Cardiac muscle cell (in vitro differentiated cells and primary cell): ENCODE measurements at regions not wholly inside any gene's neighbourhood (a gene's known extent, or its start where the extent isn't known, plus 50 kb on each side); places are given as distances from the start of the nearest gene placed in this dataset.
A peak's percentile ranks its signal among the peaks of the same experiment; 100 is the strongest.

ENCODE experiments used
- DNase-seq, 2 donors: peaks; one replicate each; pipeline versions ENCODE4 v3.0.0 to v3.0.0-alpha.2; 2010 to 2017; ENCODE audit warnings: low read depth in 1 of 2, low spot score in 1 of 2
- H3K27ac ChIP-seq: fragments of 200-600 bp; sonication (generic); 2 replicates; pipeline ENCODE4 v1.5.1; 2016
- H3K27me3 ChIP-seq: fragments of 200-600 bp; sonication (generic); 2 replicates; pipeline ENCODE4 v1.6.0; 2016; ENCODE audit warnings: control low read depth
- H3K36me3 ChIP-seq: fragments of 200-600 bp; sonication (generic); 2 replicates; pipeline ENCODE4 v1.5.1; 2016; ENCODE audit warnings: control low read depth
- H3K4me1 ChIP-seq: fragments of 200-600 bp; sonication (generic); 2 replicates; pipeline ENCODE4 v1.8.1; 2017; ENCODE audit warnings: low read depth, mild to moderate bottlenecking, mixed run types
- H3K4me3 ChIP-seq: fragments of 200-600 bp; sonication (generic); 2 replicates; pipeline ENCODE4 v1.5.1; 2016; ENCODE audit warnings: mild to moderate bottlenecking
- H3K9me3 ChIP-seq: fragments of 200-600 bp; sonication (generic); 2 replicates; pipeline ENCODE4 v1.5.1; 2017; ENCODE audit warnings: low read depth, mild to moderate bottlenecking, control low read depth
- TF ChIP-seq, protein P1 (sequence below): IDR thresholded peaks from 2 replicates; pipeline ENCODE4 v1.5.1; 2012; ENCODE audit warnings: low read depth, mild to moderate bottlenecking, low read length

GRCh38 chr9:105921057-105921726 lies 226.9 kb downstream of the TMEM38B start:
- H3K9me3 ChIP-seq: no peaks in the 10 kb centered on the region
- H3K36me3 ChIP-seq: no peaks in the 10 kb centered on the region
- H3K27me3 ChIP-seq: no peaks in the 10 kb centered on the region
- TF ChIP-seq, protein P1, sequence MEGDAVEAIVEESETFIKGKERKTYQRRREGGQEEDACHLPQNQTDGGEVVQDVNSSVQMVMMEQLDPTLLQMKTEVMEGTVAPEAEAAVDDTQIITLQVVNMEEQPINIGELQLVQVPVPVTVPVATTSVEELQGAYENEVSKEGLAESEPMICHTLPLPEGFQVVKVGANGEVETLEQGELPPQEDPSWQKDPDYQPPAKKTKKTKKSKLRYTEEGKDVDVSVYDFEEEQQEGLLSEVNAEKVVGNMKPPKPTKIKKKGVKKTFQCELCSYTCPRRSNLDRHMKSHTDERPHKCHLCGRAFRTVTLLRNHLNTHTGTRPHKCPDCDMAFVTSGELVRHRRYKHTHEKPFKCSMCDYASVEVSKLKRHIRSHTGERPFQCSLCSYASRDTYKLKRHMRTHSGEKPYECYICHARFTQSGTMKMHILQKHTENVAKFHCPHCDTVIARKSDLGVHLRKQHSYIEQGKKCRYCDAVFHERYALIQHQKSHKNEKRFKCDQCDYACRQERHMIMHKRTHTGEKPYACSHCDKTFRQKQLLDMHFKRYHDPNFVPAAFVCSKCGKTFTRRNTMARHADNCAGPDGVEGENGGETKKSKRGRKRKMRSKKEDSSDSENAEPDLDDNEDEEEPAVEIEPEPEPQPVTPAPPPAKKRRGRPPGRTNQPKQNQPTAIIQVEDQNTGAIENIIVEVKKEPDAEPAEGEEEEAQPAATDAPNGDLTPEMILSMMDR: no peak
- peak in 1 of 2 donors; percentile 3 for DNase-seq
- H3K4me1 ChIP-seq: peaks cover 7% of the 10 kb centered on the region
- H3K4me3 ChIP-seq: no peak overlapping the region
- no peak overlapping the region for H3K27ac ChIP-seq

DNA sequence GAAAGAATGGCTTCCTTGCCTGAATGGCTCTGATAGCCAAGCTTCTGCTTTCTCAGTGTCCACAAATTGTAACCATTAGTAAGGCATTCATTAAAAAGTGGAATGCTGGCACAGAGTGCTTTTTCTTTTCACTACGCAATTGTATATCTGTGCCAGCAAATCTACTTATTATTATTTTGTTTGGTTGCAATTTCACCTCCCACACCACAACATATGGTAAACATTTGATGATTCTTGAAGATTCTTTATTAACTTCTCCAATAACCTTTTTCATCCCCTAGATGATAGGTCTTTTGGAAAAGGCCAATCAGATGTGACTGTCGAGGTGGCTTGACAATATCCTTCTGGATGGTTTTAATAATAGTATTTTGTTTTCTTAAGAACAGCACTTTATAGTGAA lies 234.1 kb downstream of the TMEM38B start:
- no peak overlapping the region for H3K4me3 ChIP-seq
- H3K4me1 ChIP-seq: peaks cover 25% of the 10 kb centered on the region
- H3K9me3 ChIP-seq: no peaks in the 10 kb centered on the region
- H3K36me3 ChIP-seq: no peaks in the 10 kb centered on the region
- TF ChIP-seq, protein P1: no peak
- H3K27me3 ChIP-seq: no peaks in the 10 kb centered on the region
- no peak for DNase-seq
- no peak overlapping the region for H3K27ac ChIP-seq

GRCh38 chr9:105930011-105930627 lies 235.8 kb downstream of the TMEM38B start:
- Histone ChIP-seq H3K4me1 (peaks cover 25% of the 10 kb centered on the region), H3K4me3 (no peak overlapping the region), H3K27me3 (no peaks in the 10 kb centered on the region), H3K27ac (peak overlapping the region; percentile 58), H3K9me3 (no peaks in the 10 kb centered on the region), H3K36me3 (no peaks in the 10 kb centered on the region)
- DNase-seq: peak in 1 of 2 donors; percentile 63
- TF ChIP-seq, protein P1: no peak

DNA sequence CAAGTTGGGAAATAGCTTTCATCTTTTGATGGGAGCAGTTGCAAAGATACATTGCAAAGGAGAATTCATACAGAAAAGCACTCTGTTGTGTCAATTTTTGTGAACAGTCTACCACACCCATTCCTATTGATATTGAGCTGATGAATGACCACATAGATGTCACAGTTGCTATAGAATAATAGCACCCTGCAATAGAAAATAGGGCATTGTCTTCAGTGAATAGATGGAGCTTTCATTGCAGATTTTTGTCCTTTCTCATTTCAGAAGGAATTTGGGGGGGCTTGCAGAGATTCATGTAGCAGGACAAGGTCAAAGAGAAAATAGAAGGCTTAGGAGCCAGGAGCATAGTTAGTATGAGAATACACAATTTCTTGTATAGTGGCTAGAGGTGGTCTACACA lies 237.9 kb downstream of the TMEM38B start:
- H3K36me3 ChIP-seq: no peaks in the 10 kb centered on the region

DNA sequence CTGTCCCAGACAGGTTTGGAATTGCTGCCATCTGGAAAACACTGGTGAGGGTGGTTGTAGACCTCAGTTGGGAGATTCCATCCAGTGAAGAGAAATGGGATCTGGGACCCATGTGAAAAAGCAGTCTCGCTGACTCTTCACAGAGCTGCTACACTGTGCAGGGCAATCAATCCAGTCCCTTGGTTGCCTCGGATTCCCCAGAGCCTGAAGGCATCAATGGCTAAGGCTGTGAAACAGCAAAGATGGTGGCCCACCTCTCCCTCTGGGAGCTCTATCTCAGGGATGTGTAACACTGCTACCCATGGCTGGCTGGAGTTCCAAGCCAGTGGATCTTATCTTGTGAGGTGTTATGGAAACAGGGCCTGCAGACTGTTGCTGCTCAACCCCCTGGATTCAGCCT lies 256.1 kb downstream of the TMEM38B start:
- Histone ChIP-seq H3K4me3 (no peak overlapping the region), H3K36me3 (no peaks in the 10 kb centered on the region), H3K4me1 (no peaks in the 10 kb centered on the region), H3K27ac (no peak overlapping the region), H3K9me3 (no peaks in the 10 kb centered on the region), H3K27me3 (no peaks in the 10 kb centered on the region)
- TF ChIP-seq, protein P1: no peak
- no peak for DNase-seq

More for the DNA sequence above, 237.9 kb downstream of the TMEM38B start:
- no peak overlapping the region for H3K27ac ChIP-seq
- no peak overlapping the region for H3K4me3 ChIP-seq
- H3K27me3 ChIP-seq: no peaks in the 10 kb centered on the region
- H3K9me3 ChIP-seq: no peaks in the 10 kb centered on the region
- TF ChIP-seq, protein P1: no peak
- peaks cover 18% of the 10 kb centered on the region for H3K4me1 ChIP-seq
- DNase-seq: no peak
